Keratinocyte (primary cell): ENCODE measurements at regions not wholly inside any gene's neighbourhood (a gene's known extent, or its start where the extent isn't known, plus 50 kb on each side); places are given as distances from the start of the nearest gene placed in this dataset.

Source experiments
- DNase-seq: peaks from one replicate; pipeline ENCODE4 v3.0.0-alpha.2; 2011; ENCODE audit warnings: low read depth, missing footprints, low spot score
- FAIRE-seq: peaks from 2 replicates; lab custom pipeline; 2011; peaks lifted over from hg19 to GRCh38; lab: Jason Lieb, UNC
- H2AFZ ChIP-seq: 2 replicates; pipeline ENCODE4 v1.6.0; 2012; ENCODE audit warnings: low read length, control low read depth, inconsistent platforms; ENCODE audit not compliant: control insufficient read depth
- H3K27ac ChIP-seq: 2 replicates; pipeline ENCODE4 v1.5.1; 2011; ENCODE audit warnings: low read length; ENCODE audit not compliant: control insufficient read depth, insufficient read depth
- H3K27me3 ChIP-seq: 3 replicates; pipeline ENCODE4 v1.6.0; 2011; ENCODE audit warnings: low read length; ENCODE audit not compliant: control insufficient read depth, insufficient read depth; ENCODE audit errors: extremely low read depth
- H3K36me3 ChIP-seq, 2 experiments: 2 replicates in 1 of 2; 3 replicates in 1 of 2; pipeline ENCODE4 v1.5.1; 2011; ENCODE audit warnings: low read length in 2 of 2, mild to moderate bottlenecking in 1 of 2; ENCODE audit not compliant: control insufficient read depth in 2 of 2, insufficient read depth in 2 of 2; ENCODE audit errors: extremely low read depth in 1 of 2
- H3K4me1 ChIP-seq: 3 replicates; pipeline ENCODE4 v1.5.1; 2011; ENCODE audit warnings: low read length; ENCODE audit not compliant: control insufficient read depth, insufficient read depth; ENCODE audit errors: extremely low read depth
- H3K4me2 ChIP-seq: 3 replicates; pipeline ENCODE4 v1.6.0; 2011; ENCODE audit warnings: low read depth, low read length; ENCODE audit not compliant: control insufficient read depth, insufficient read depth; ENCODE audit errors: extremely low read depth
- H3K4me3 ChIP-seq, 3 experiments: fragments of 200-600 bp in 1 of 3; sonication (generic) in 1 of 3; 2 replicates in 2 of 3; 3 replicates in 1 of 3; pipeline ENCODE4 v1.5.1; 2011 to 2016; ENCODE audit warnings: low read length in 3 of 3, mild to moderate bottlenecking in 3 of 3, control low read depth in 2 of 3, inconsistent platforms in 1 of 3, low read depth in 1 of 3, mixed read lengths in 1 of 3, mixed run types in 1 of 3, moderate library complexity in 1 of 3; ENCODE audit not compliant: control insufficient read depth in 2 of 3, insufficient read depth in 2 of 3; ENCODE audit errors: extremely low read depth in 1 of 3
- H3K79me2 ChIP-seq: 2 replicates; pipeline ENCODE4 v1.6.0; 2012; ENCODE audit warnings: low read length; ENCODE audit not compliant: control insufficient read depth, insufficient read depth
- H3K9ac ChIP-seq: 3 replicates; pipeline ENCODE4 v1.6.0; 2011; ENCODE audit warnings: low read length; ENCODE audit not compliant: control insufficient read depth, insufficient read depth; ENCODE audit errors: extremely low read depth
- H3K9me1 ChIP-seq: 3 replicates; pipeline ENCODE4 v1.6.0; 2011; ENCODE audit warnings: low read length; ENCODE audit not compliant: control insufficient read depth, insufficient read depth; ENCODE audit errors: extremely low read depth
- H3K9me3 ChIP-seq: 2 replicates; pipeline ENCODE4 v1.5.1; 2012; ENCODE audit warnings: low read depth, low read length; ENCODE audit not compliant: control insufficient read depth
- H4K20me1 ChIP-seq: 3 replicates; pipeline ENCODE4 v1.6.0; 2011; ENCODE audit warnings: low read length; ENCODE audit not compliant: control insufficient read depth, insufficient read depth; ENCODE audit errors: extremely low read depth
- CTCF ChIP-seq, 3 experiments: IDR thresholded peaks in 1 of 3; conservative IDR thresholded peaks in 1 of 3; optimal IDR thresholded peaks in 1 of 3; 2 replicates in 2 of 3; 3 replicates in 1 of 3; pipeline versions ENCODE3 to v1.5.1; 2011; ENCODE audit warnings: low read length in 3 of 3, mild to moderate bottlenecking in 3 of 3, moderate library complexity in 2 of 3, control low read depth in 1 of 3, inconsistent platforms in 1 of 3; ENCODE audit not compliant: insufficient read depth in 2 of 3; ENCODE audit errors: extremely low read depth in 1 of 3
- EZH2 ChIP-seq: IDR thresholded peaks from one replicate; pipeline ENCODE4 v1.6.1; 2012; ENCODE audit warnings: inconsistent platforms, mild to moderate bottlenecking, low read length, moderate library complexity
- dilution Hi-C: fragments of 300-500 bp; cut with MboI; formaldehyde crosslinking; loops from one replicate; pipeline ENCODE4 v1.7.0; 2020; ENCODE audit warnings: low sequenced_read_pairs; ENCODE audit not compliant: extremely low pct_ligation_motif_present

- H3K9me1 ChIP-seq = no peaks in the 10 kb centered on the region
- dilution Hi-C loops = no loop called here
Observed at GRCh38 chr20:33923740-33924139, 70.0 kb upstream of the RALY start.

GRCh38 chr20:33925867-33926266 is 67.8 kb upstream of the RALY start:
- H3K27ac ChIP-seq = no peak overlapping the region
- no peak overlapping the region for H3K4me2 ChIP-seq
- no peak overlapping the region for H3K9ac ChIP-seq
- no peaks in the 10 kb centered on the region for H4K20me1 ChIP-seq
- H3K27me3 ChIP-seq = peaks cover 12% of the 10 kb centered on the region
- H3K4me3 ChIP-seq = no peak overlapping the region
- no peak for FAIRE-seq
- no peaks in the 10 kb centered on the region for H3K36me3 ChIP-seq
- dilution Hi-C loops = loop anchor here (25.0 kb wide), 1 partner anchor 136 kb away; no protein-coding TSS in a partner anchor
- no peaks in the 10 kb centered on the region for H3K9me3 ChIP-seq
- H2AFZ ChIP-seq = no peak overlapping the region
- no peaks in the 10 kb centered on the region for H3K4me1 ChIP-seq
- TF ChIP-seq CTCF (optimal IDR thresholded peaks at IDR 0.05 in 1 of 3, IDR thresholded peaks at IDR 0.05 in 1 of 3, conservative IDR thresholded peaks at IDR 0.05 in 1 of 3; ENCODE audit: extremely low read depth in 1 of 3, insufficient read depth in 2 of 3, low read length in 3 of 3) (no peak), EZH2 (no peak)
- no peaks in the 10 kb centered on the region for H3K79me2 ChIP-seq
- no peaks in the 10 kb centered on the region for H3K9me1 ChIP-seq
- DNase-seq = no peak

More at GRCh38 chr20:33923740-33924139, 70.0 kb upstream of the RALY start:
- Histone ChIP-seq H3K9ac (no peak overlapping the region), H3K36me3 (no peaks in the 10 kb centered on the region), H3K9me3 (no peaks in the 10 kb centered on the region), H4K20me1 (no peaks in the 10 kb centered on the region), H3K4me2 (no peak overlapping the region), H2AFZ (no peak overlapping the region), H3K27ac (no peak overlapping the region), H3K4me1 (no peaks in the 10 kb centered on the region), H3K27me3 (peaks cover 12% of the 10 kb centered on the region), H3K4me3 (no peak overlapping the region), H3K79me2 (no peaks in the 10 kb centered on the region)
- FAIRE-seq (no peak), DNase-seq (no peak)
- TF ChIP-seq EZH2 = no peak
- no peak for TF ChIP-seq CTCF (optimal IDR thresholded peaks at IDR 0.05 in 1 of 3, IDR thresholded peaks at IDR 0.05 in 1 of 3, conservative IDR thresholded peaks at IDR 0.05 in 1 of 3; ENCODE audit: extremely low read depth in 1 of 3, insufficient read depth in 2 of 3, low read length in 3 of 3)
